ENCODE measurements at regions not wholly inside any gene's neighbourhood (a gene's known extent, or its start where the extent isn't known, plus 50 kb on each side); places are given as distances from the start of the nearest gene placed in this dataset.

DNA sequence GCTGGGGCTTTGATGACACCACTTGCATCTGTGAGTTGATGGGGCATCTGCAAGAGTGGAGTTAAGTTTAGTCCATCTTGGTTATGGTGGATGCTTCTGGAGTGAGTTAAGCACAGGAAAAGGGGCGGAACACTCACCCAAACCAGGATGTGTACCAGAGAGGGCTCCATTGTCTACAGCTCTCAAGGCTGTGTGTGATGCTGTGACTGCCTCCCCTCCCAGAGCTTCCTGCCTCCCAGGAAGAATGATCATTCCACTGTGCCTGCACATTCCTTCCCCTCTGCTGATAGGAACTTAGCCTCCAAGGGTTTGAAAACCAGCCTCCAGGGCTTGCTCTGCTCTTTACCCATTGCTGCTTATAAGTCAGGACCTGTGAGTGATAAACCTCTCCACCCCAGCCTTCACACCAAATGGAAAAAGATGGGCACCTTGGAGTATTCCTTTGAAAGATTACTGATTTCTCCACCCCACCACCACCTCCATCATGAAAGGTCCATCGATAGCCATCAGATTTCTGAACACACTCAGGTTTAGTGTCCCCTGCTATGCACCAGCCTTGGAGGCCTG lies 160.1 kb upstream of the SPRY4 start:
- Mint-ChIP-seq H3K36me3 (peaks cover 13% of the 10 kb centered on the region), H3K4me1 (ENCODE audit: unreplicated experiment) (peaks cover 26% of the 10 kb centered on the region), H3K27me3 (peaks cover 4% of the 10 kb centered on the region), H3K27ac (no peak overlapping the region), H3K9me3 (peaks cover 14% of the 10 kb centered on the region), H3K4me3 (no peak overlapping the region)
- TF ChIP-seq, protein P1, sequence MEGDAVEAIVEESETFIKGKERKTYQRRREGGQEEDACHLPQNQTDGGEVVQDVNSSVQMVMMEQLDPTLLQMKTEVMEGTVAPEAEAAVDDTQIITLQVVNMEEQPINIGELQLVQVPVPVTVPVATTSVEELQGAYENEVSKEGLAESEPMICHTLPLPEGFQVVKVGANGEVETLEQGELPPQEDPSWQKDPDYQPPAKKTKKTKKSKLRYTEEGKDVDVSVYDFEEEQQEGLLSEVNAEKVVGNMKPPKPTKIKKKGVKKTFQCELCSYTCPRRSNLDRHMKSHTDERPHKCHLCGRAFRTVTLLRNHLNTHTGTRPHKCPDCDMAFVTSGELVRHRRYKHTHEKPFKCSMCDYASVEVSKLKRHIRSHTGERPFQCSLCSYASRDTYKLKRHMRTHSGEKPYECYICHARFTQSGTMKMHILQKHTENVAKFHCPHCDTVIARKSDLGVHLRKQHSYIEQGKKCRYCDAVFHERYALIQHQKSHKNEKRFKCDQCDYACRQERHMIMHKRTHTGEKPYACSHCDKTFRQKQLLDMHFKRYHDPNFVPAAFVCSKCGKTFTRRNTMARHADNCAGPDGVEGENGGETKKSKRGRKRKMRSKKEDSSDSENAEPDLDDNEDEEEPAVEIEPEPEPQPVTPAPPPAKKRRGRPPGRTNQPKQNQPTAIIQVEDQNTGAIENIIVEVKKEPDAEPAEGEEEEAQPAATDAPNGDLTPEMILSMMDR (conservative IDR thresholded peaks at IDR 0.05), result no peak
- DNase-seq (ENCODE audit: extremely low spot score, unreplicated experiment), result no peak

DNA sequence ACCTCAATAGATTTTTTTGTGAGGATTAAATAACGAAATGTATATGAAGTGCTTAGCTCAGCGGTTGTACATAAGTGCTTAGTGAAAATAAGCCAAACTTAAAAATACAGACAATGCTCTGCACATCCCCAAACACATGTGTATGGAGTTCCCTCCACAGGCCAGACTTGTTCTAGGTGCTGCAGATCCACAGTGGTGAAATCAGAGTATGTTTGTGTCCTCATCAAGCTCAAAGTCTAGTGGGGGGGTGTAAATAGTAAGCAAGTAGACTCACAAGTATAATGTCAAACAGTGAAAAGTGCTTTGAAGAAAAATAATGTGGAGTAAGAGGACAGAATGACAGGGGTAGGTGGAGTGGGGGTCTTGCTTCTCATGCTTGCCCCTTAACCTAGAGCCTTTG lies 157.4 kb upstream of the SPRY4 start:
- peaks cover 4% of the 10 kb centered on the region for H3K27me3 Mint-ChIP-seq
- H3K36me3 Mint-ChIP-seq, result peaks cover 13% of the 10 kb centered on the region
- DNase-seq (ENCODE audit: extremely low spot score, unreplicated experiment), result no peak
- TF ChIP-seq, protein P1 (conservative IDR thresholded peaks at IDR 0.05), result no peak
- H3K4me1 Mint-ChIP-seq (ENCODE audit: unreplicated experiment), result peaks cover 20% of the 10 kb centered on the region
- peaks cover 30% of the 10 kb centered on the region for H3K9me3 Mint-ChIP-seq
- H3K27ac Mint-ChIP-seq, result no peak overlapping the region
- H3K4me3 Mint-ChIP-seq, result no peak overlapping the region

DNA sequence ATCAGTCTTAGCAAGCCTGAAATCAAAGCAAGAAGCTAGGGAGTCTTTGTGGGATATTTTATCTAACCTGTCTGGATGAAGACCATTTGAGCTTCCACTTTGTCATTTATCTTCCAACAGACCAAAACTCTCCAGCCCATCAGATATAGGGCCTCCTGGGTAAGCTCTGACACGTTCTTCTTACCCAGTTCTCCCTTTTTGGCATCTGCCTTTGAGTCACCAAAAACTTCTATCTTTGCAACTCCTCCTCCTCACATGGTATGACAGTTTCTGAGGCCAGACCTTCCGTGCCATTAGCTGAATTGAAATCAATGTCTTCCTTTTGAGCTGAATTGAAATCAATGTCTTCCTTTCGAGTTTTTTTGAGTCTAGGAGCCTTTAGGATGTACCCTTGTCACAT lies 156.6 kb upstream of the SPRY4 start:
- DNase-seq (ENCODE audit: extremely low spot score, unreplicated experiment), result no peak
- TF ChIP-seq, protein P1 (conservative IDR thresholded peaks at IDR 0.05), result no peak
- H3K27me3 Mint-ChIP-seq, result peaks cover 1% of the 10 kb centered on the region
- peaks cover 26% of the 10 kb centered on the region for H3K9me3 Mint-ChIP-seq
- peaks cover 15% of the 10 kb centered on the region for H3K4me1 Mint-ChIP-seq (ENCODE audit: unreplicated experiment)
- H3K27ac Mint-ChIP-seq, result no peak overlapping the region
- no peak overlapping the region for H3K4me3 Mint-ChIP-seq
- peaks cover 10% of the 10 kb centered on the region for H3K36me3 Mint-ChIP-seq

DNA sequence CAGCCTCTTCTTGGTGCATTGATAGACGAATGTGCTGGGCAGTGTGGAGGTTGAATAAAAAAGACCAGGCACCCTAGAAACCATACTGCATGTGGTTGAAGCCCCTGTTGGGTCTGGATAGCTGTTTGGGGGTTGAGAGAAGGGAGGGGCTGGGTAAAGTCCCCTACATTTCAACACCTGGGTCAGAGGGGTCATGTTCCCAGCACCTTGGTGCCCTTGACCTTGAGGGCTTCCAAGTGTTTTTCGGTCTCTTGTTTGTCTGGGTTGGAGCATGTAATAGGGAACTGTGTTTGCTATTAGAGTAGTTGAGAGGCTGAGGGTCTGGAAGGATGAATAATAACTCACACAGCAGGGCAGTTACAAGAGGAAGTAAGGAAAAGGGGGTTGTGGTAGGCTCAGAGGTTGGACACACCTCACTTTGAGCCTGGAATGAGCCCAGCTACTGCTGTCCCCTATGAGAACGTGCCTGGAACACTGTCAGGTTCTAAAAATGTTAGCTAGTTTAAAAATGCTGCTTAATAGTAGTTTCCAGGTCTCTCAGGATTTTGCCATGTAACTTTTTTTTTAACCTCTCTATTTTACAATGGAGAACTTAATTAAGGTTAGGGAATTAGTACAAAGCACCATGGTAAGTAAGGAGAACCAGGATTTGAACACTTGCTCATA lies 155.2 kb upstream of the SPRY4 start:
- H3K4me3 Mint-ChIP-seq, result no peak overlapping the region
- H3K4me1 Mint-ChIP-seq (ENCODE audit: unreplicated experiment), result peaks cover 23% of the 10 kb centered on the region
- no peaks in the 10 kb centered on the region for H3K27me3 Mint-ChIP-seq
- H3K36me3 Mint-ChIP-seq, result peaks cover 3% of the 10 kb centered on the region
- peaks cover 16% of the 10 kb centered on the region for H3K9me3 Mint-ChIP-seq
- DNase-seq (ENCODE audit: extremely low spot score, unreplicated experiment), result no peak
- TF ChIP-seq, protein P1 (conservative IDR thresholded peaks at IDR 0.05), result no peak
- H3K27ac Mint-ChIP-seq, result no peak overlapping the region

DNA sequence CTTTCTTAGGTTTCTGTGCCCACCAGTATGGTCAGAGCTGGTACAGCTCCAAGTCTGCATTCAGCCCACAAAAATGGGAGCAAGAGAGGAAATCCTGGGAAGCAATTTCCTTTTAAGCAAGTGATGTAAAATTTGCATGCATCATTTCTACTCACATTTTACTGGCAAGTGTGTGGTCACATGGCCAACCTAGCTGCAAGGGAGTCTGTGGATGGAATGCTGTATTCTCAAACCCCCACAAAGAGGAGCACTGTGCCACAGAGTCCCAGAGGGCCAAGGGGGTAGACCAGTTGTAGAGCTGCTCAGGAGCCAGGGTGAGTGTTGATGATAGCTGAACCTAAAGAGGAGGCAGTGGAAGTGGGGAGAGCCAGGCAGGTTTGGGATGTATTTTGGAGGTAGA lies 154.3 kb upstream of the SPRY4 start:
- H3K27me3 Mint-ChIP-seq, result no peaks in the 10 kb centered on the region
- no peak overlapping the region for H3K27ac Mint-ChIP-seq
- H3K4me3 Mint-ChIP-seq, result no peak overlapping the region
- DNase-seq (ENCODE audit: extremely low spot score, unreplicated experiment), result no peak
- H3K36me3 Mint-ChIP-seq, result peaks cover 3% of the 10 kb centered on the region
- TF ChIP-seq, protein P1 (conservative IDR thresholded peaks at IDR 0.05), result no peak
- H3K9me3 Mint-ChIP-seq, result peaks cover 16% of the 10 kb centered on the region
- H3K4me1 Mint-ChIP-seq (ENCODE audit: unreplicated experiment), result peaks cover 31% of the 10 kb centered on the region

Measured in type B pancreatic cell (in vitro differentiated cells).